Fibroblast of the aortic adventitia (primary cell): ENCODE measurements at regions not wholly inside any gene's neighbourhood (a gene's known extent, or its start where the extent isn't known, plus 50 kb on each side); places are given as distances from the start of the nearest gene placed in this dataset.

Experiments used
- DNase-seq: peaks from one replicate; pipeline ENCODE4 v3.0.0-alpha.2; 2010; ENCODE audit warnings: low read depth
- H3K4me3 ChIP-seq: 2 replicates; pipeline ENCODE4 v1.5.1; 2011; ENCODE audit warnings: low read depth, mild to moderate bottlenecking, control low read depth, low read length, moderate library complexity
- TF ChIP-seq, protein P1 (sequence below): IDR thresholded peaks from 2 replicates; pipeline ENCODE4 v1.5.1; 2011; ENCODE audit warnings: mild to moderate bottlenecking, low read length, control low read depth, inconsistent platforms; ENCODE audit not compliant: insufficient read depth

DNA sequence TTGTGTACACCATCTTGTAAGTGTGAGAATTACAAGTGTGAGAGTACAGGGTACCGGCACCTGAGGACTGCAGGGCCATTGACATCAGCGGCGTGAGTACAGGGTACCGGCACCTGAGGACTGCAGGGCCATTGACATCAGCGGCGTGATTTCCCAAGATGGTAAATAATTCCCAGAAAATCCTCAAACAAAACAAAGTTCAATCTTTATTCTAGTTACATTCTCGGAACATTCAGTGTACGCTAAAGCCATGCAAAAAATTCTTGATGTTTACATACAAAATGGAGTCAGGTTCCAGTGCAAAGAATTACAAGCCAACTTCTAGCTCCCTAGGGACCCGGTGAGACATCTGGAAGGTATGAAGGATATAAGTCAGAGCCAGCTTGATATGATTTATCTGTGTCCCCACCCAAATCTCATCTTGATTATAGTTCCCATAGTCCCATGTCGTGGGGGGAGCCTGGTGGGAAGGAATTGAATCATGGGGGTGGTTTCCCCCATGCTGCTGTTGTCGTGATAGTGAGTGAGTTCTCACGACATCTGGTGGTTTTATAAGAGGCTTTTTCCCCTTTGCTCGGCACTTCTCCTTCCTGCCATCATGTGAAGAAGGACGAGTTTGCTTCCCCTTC, 172.7 kb downstream of the TTLL2 start:
- DNase-seq = no peak
- TF ChIP-seq, protein P1, sequence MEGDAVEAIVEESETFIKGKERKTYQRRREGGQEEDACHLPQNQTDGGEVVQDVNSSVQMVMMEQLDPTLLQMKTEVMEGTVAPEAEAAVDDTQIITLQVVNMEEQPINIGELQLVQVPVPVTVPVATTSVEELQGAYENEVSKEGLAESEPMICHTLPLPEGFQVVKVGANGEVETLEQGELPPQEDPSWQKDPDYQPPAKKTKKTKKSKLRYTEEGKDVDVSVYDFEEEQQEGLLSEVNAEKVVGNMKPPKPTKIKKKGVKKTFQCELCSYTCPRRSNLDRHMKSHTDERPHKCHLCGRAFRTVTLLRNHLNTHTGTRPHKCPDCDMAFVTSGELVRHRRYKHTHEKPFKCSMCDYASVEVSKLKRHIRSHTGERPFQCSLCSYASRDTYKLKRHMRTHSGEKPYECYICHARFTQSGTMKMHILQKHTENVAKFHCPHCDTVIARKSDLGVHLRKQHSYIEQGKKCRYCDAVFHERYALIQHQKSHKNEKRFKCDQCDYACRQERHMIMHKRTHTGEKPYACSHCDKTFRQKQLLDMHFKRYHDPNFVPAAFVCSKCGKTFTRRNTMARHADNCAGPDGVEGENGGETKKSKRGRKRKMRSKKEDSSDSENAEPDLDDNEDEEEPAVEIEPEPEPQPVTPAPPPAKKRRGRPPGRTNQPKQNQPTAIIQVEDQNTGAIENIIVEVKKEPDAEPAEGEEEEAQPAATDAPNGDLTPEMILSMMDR = no peak
- H3K4me3 ChIP-seq = no peak overlapping the region

DNA sequence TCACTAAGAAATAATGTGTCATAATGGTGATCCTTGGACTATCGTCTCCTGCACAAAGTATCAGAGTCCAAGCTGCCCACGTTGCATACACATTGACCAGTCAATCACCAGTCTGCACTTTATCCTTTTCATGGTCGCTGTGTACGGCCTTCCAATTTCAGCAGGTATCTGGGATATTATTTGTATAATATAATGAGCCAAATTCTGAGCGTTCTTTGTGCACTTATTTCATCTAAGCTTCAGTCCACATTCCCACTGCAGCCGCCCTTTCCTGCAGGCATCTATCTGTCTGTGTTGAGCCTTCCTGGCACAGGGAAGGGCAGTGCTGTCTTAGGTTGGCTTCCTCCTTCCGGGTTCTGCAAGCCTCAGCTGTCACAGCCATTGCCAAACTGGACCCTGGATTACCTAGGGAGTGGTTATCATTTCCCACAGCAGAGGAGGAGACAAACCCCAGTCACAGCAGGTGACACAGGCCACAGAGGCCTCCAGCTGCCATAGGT, 174.3 kb downstream of the TTLL2 start:
- DNase-seq = no peak
- TF ChIP-seq, protein P1 = no peak
- H3K4me3 ChIP-seq = no peak overlapping the region

DNA sequence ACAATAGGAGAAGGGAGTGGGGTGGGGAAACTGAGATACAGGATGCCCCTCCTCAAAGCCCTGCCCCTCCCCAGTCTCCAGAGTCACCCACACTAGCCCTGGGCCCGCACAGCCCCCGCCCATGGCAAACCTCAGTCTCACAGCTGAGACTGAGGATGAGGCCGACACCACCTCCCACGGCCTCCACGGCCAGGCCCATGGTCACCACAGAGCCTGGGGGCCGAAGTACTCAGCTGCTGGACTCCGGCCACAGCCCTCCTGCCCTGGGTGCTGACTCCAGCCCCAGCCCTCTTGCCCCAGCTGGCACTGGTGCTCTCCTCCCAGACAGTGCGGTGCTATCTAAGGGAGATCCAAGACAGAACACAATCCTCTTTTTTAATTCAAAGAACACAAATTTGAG, 176.1 kb downstream of the TTLL2 start:
- DNase-seq = no peak
- TF ChIP-seq, protein P1 = no peak
- no peak overlapping the region for H3K4me3 ChIP-seq

DNA sequence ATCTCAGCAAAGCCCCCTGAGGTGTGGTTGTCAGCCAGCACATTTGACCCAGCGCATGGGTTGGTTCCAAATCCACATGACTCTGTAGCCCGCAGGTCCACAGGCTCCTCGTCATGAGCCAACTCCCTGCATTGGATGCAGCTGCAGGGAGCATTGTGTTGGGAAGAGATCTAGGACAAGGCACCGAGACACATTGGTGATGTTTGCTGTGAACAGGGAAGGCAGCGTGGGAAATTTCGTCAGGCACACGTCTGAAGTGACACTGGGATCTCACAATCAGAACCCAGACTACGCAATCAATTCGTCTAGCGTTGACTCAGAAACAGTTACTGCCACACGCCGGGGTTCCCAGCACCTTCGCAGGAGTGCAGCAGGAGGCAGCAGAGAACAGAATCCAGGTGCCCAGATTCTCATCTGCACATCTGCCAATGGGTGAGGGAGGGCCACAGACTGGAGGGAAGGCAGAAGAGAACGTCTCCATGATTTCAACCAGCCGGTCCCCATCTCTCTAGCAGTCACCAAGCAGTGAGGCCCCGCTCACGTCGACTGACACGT, 177.0 kb downstream of the TTLL2 start:
- DNase-seq = no peak
- TF ChIP-seq, protein P1 = no peak
- no peak overlapping the region for H3K4me3 ChIP-seq

DNA sequence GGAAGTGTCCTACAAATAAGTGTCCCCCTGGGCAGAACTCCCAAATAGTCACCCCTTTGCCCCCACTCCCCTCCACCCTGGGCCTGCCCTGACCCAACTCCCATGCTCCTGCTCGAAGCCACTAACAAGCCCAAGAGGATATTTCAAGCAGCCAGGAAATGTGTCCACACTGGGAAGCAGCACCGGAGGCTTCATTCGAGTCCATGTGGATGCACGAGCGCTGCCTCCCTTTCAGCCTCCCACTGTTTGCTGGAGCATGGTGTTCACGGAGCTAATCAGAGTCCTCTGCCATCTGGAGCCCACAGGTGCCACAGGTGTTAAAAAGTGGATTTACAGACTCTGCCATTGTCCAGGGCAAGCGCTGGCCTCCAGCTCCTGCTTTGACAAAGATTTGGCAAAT, 177.6 kb downstream of the TTLL2 start:
- DNase-seq = no peak
- H3K4me3 ChIP-seq = no peak overlapping the region
- TF ChIP-seq, protein P1 = no peak

DNA sequence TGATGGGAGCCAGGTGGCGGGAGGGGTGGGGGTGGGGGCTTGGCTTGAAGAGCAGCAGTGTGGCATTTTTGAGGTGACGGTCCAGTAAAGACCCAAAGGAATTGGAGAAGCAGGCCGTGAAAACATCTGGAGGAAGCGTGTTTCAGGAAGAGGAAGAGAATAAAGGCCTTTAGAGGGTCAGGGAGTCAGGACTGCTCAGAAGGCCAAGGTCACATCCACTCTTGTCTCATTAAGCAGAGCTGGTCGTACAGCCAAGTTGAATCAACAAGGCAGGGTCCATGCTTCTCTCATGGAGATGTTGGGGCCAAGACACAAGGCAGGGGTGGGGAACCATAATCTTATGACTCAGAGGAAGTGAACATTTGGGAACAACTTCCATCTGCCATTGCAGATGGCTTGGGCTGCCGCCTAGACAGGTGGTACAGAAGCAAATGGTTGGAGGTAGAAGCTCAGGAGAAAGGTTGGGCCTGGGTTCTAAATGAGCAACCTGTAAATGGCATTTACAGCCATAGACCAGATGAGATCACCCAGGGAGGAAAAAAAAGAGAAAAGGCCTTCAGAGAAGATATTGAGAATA, 179.6 kb downstream of the TTLL2 start:
- no peak for DNase-seq
- TF ChIP-seq, protein P1 = no peak

More for the DNA sequence above, 179.6 kb downstream of the TTLL2 start:
- H3K4me3 ChIP-seq = no peak overlapping the region
